Lower lobe of right lung (tissue), 2 donors: ENCODE measurements at regions not wholly inside any gene's neighbourhood (a gene's known extent, or its start where the extent isn't known, plus 50 kb on each side); places are given as distances from the start of the nearest gene placed in this dataset.

Source experiments
- ATAC-seq, 2 donors: fragments of 200-7000 bp; cut with Tn5 transposase; one replicate each; pipeline ENCODE4 v1.9.1; 2020 to 2022; ENCODE audit warnings: mild to moderate bottlenecking in 2 of 2, moderate library complexity in 2 of 2
- DNase-seq: peaks from one replicate; pipeline ENCODE4 v3.0.0-alpha.2; 2020
- H3K27ac ChIP-seq: fragments of 200-600 bp; one replicate; pipeline ENCODE4 v1.8.0; 2022
- H3K27me3 ChIP-seq: fragments of 200-600 bp; one replicate; pipeline ENCODE4 v1.8.0; 2022; ENCODE audit warnings: low read depth
- H3K36me3 ChIP-seq: fragments of 200-600 bp; one replicate; pipeline ENCODE4 v1.8.0; 2022; ENCODE audit warnings: mild to moderate bottlenecking
- H3K4me1 ChIP-seq: fragments of 200-600 bp; one replicate; pipeline ENCODE4 v1.8.0; 2022
- H3K4me3 ChIP-seq: fragments of 200-600 bp; one replicate; pipeline ENCODE4 v1.8.0; 2022; ENCODE audit warnings: mild to moderate bottlenecking
- H3K9me3 ChIP-seq: fragments of 200-600 bp; one replicate; pipeline ENCODE4 v1.8.0; 2022
- intact Hi-C: fragments of 100-400 bp; cut with DNase I; formaldehyde crosslinking; loops from one replicate; pipeline ENCODE4 v1.11.0; 2022
- TF ChIP-seq, protein P1 (sequence below): fragments of 200-600 bp; IDR thresholded peaks from one replicate; pipeline ENCODE4 v1.8.0; 2022; ENCODE audit warnings: antibody characterized with exemption, mild to moderate bottlenecking
- donor health status: DM: no; HTN: yes; CAD: no; lungs with severe emphysema.

- Histone ChIP-seq H3K4me1 (peaks cover 27% of the 10 kb centered on the region), H3K4me3 (no peak overlapping the region), H3K36me3 (no peaks in the 10 kb centered on the region), H3K27ac (peak overlapping the region; percentile 74), H3K9me3 (no peaks in the 10 kb centered on the region), H3K27me3 (no peaks in the 10 kb centered on the region)
- DNase-seq (no peak), ATAC-seq (peak in 1 of 2 donors; percentile 29)
- TF ChIP-seq, protein P1, sequence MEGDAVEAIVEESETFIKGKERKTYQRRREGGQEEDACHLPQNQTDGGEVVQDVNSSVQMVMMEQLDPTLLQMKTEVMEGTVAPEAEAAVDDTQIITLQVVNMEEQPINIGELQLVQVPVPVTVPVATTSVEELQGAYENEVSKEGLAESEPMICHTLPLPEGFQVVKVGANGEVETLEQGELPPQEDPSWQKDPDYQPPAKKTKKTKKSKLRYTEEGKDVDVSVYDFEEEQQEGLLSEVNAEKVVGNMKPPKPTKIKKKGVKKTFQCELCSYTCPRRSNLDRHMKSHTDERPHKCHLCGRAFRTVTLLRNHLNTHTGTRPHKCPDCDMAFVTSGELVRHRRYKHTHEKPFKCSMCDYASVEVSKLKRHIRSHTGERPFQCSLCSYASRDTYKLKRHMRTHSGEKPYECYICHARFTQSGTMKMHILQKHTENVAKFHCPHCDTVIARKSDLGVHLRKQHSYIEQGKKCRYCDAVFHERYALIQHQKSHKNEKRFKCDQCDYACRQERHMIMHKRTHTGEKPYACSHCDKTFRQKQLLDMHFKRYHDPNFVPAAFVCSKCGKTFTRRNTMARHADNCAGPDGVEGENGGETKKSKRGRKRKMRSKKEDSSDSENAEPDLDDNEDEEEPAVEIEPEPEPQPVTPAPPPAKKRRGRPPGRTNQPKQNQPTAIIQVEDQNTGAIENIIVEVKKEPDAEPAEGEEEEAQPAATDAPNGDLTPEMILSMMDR, result no peak
- intact Hi-C loops, result no loop called here
Observed at GRCh38 chr10:30188556-30189237, 129.3 kb upstream of the JCAD start.

DNA sequence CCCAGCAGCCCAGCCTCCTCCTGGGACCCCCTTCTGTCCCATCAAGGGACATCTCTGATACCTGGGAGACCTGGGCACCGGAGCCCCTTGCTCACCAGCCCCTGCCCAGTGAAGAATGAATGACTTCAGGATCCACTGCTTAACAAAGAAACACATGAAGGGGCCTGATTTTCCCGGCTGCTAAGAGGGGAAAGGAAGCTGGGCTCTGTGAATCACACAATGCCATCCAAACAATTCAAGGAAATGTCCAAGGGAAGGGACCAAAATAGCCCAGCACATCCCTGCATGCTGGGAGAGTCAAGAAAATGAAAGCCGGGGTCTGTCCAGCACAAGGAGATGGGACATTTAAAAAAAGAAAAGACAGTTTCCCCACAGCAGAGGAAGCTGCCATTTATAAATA, 128.7 kb upstream of the JCAD start:
- TF ChIP-seq, protein P1, result no peak
- H3K4me3 ChIP-seq, result no peak overlapping the region
- peak; percentile 5 to 36 for ATAC-seq
- H3K27me3 ChIP-seq, result no peaks in the 10 kb centered on the region
- peaks cover 29% of the 10 kb centered on the region for H3K4me1 ChIP-seq
- peak overlapping the region; percentile 74 for H3K27ac ChIP-seq
- no peak for DNase-seq
- H3K9me3 ChIP-seq, result no peaks in the 10 kb centered on the region
- H3K36me3 ChIP-seq, result no peaks in the 10 kb centered on the region
- intact Hi-C loops, result no loop called here

GRCh38 chr10:30187010-30187409, 127.6 kb upstream of the JCAD start:
- ATAC-seq (no peak), DNase-seq (no peak)
- Histone ChIP-seq H3K36me3 (no peaks in the 10 kb centered on the region), H3K9me3 (no peaks in the 10 kb centered on the region), H3K4me1 (peaks cover 32% of the 10 kb centered on the region), H3K27me3 (no peaks in the 10 kb centered on the region), H3K27ac (peak overlapping the region; percentile 74), H3K4me3 (peak overlapping the region; percentile 25)
- TF ChIP-seq, protein P1, result no peak
- intact Hi-C loops, result no loop called here

GRCh38 chr10:30186371-30186875, 127.0 kb upstream of the JCAD start:
- Histone ChIP-seq H3K36me3 (no peaks in the 10 kb centered on the region), H3K27me3 (no peaks in the 10 kb centered on the region), H3K9me3 (no peaks in the 10 kb centered on the region), H3K27ac (peak overlapping the region; percentile 74), H3K4me3 (peak overlapping the region; percentile 25), H3K4me1 (peaks cover 32% of the 10 kb centered on the region)
- TF ChIP-seq, protein P1, result peak; percentile 22
- ATAC-seq (peak; percentile 46 to 51), DNase-seq (no peak)
- intact Hi-C loops, result no loop called here

GRCh38 chr10:30185916-30186315, 126.5 kb upstream of the JCAD start:
- DNase-seq, result no peak
- TF ChIP-seq, protein P1, result no peak
- peak; percentile 53 to 64 for ATAC-seq
- Histone ChIP-seq H3K36me3 (no peaks in the 10 kb centered on the region), H3K4me3 (no peak overlapping the region), H3K27me3 (no peaks in the 10 kb centered on the region), H3K9me3 (no peaks in the 10 kb centered on the region), H3K27ac (peak overlapping the region; percentile 74), H3K4me1 (peaks cover 32% of the 10 kb centered on the region)
- intact Hi-C loops, result no loop called here
